A549 (cell line): ENCODE measurements at regions not wholly inside any gene's neighbourhood (a gene's known extent, or its start where the extent isn't known, plus 50 kb on each side); places are given as distances from the start of the nearest gene placed in this dataset.

Source experiments
- ATAC-seq, 2 experiments: fragments of 200-7000 bp in 1 of 2; fragments of >200 bp in 1 of 2; cut with Nextera tagmentation in 1 of 2; cut with Tn5 transposase in 1 of 2; 3 replicates each; pipeline versions ENCODE4 v1.8.0 to v1.9.1; 2018 to 2020; ENCODE audit warnings: mild to moderate bottlenecking in 1 of 2, moderate library complexity in 1 of 2
- CTCF ChIA-PET: fragments of 300-600 bp; sonication (Branson Sonifier 250); formaldehyde crosslinking; extraction: SDS; loops from one replicate; lab custom pipeline; 2021; ENCODE audit warnings: antibody characterized with exemption, inconsistent platforms; lab: Yijun Ruan, JAX
- POLR2A ChIA-PET: fragments of 350-600 bp; formaldehyde crosslinking; extraction: SDS; loops from one replicate; lab custom pipeline; 2021; ENCODE audit warnings: antibody characterized with exemption, inconsistent platforms; lab: Yijun Ruan, JAX
- DNase-seq, 2 experiments: peaks; one replicate each; pipeline versions ENCODE4 v3.0.0 to v3.0.0-alpha.2; 2011 to 2016; ENCODE audit warnings: low read depth in 1 of 2, low spot score in 1 of 2
- FAIRE-seq: peaks from 2 replicates; lab custom pipeline; 2011; peaks lifted over from hg19 to GRCh38; lab: Jason Lieb, UNC
- H3K27ac ChIP-seq, 2 experiments: fragments of >200 bp; sonication (Bioruptor Twin); formaldehyde crosslinking; 3 replicates each; pipeline ENCODE4 v1.5.1; 2016 to 2017
- H3K4me1 ChIP-seq: fragments of >200 bp; sonication (Bioruptor Twin); formaldehyde crosslinking; 3 replicates; pipeline ENCODE4 v1.6.1; 2016
- H3K4me2 ChIP-seq: fragments of >200 bp; sonication (Bioruptor Twin); formaldehyde crosslinking; 3 replicates; pipeline ENCODE4 v1.6.1; 2016
- H3K4me3 ChIP-seq: fragments of >200 bp; sonication (Bioruptor Twin); formaldehyde crosslinking; 3 replicates; pipeline ENCODE4 v1.5.1; 2016
- H3K9me3 ChIP-seq: fragments of >200 bp; sonication (Bioruptor Twin); formaldehyde crosslinking; 3 replicates; pipeline ENCODE4 v1.6.1; 2016
- BCL3 ChIP-seq: fragments of >200 bp; sonication (Bioruptor Twin); formaldehyde crosslinking; IDR thresholded peaks from 3 replicates; pipeline ENCODE4 v1.6.1; 2016
- CBX8 ChIP-seq: fragments of 200-600 bp; sonication (generic); IDR thresholded peaks from 2 replicates; pipeline ENCODE4 v1.6.1; 2016
- CEBPB ChIP-seq, 2 experiments: fragments of >200 bp in 1 of 2; sonication (Bioruptor Twin) in 1 of 2; formaldehyde crosslinking in 1 of 2; IDR thresholded peaks; 2 replicates each; pipeline ENCODE4 v1.6.1; 2012 to 2016
- EHF ChIP-seq: fragments of 250-450 bp; sonication (Bioruptor Pico); IDR thresholded peaks from 2 replicates; pipeline ENCODE4 v1.5.0; 2020; ENCODE audit warnings: mild to moderate bottlenecking
- FOXS1 ChIP-seq: fragments of 250-450 bp; sonication (Bioruptor Pico); IDR thresholded peaks from 2 replicates; pipeline ENCODE4 v1.5.0; 2020; ENCODE audit warnings: mild to moderate bottlenecking, moderate library complexity
- GATA3 ChIP-seq: IDR thresholded peaks from 2 replicates; pipeline ENCODE4 v1.6.1; 2012; ENCODE audit warnings: borderline replicate concordance
- HMGXB4 ChIP-seq: fragments of 250-450 bp; sonication (Bioruptor Pico); IDR thresholded peaks from 2 replicates; pipeline ENCODE4 v1.5.0; 2021; ENCODE audit warnings: mild to moderate bottlenecking, moderate library complexity, borderline replicate concordance
- JUNB ChIP-seq: fragments of >200 bp; sonication (Bioruptor Twin); formaldehyde crosslinking; IDR thresholded peaks from 2 replicates; pipeline ENCODE4 v1.6.1; 2016
- KDM5A ChIP-seq: fragments of 200-600 bp; sonication (generic); IDR thresholded peaks from 2 replicates; pipeline ENCODE4 v1.6.1; 2016; ENCODE audit warnings: antibody characterized with exemption, mild to moderate bottlenecking
- MAFK ChIP-seq: fragments of 450-650 bp; IDR thresholded peaks from 2 replicates; pipeline ENCODE4 v1.6.1; 2014; ENCODE audit not compliant: partially characterized antibody
- MAX ChIP-seq: IDR thresholded peaks from 2 replicates; pipeline ENCODE4 v1.6.1; 2012
- MAZ ChIP-seq: fragments of 150-350 bp; IDR thresholded peaks from 2 replicates; pipeline ENCODE4 v1.6.1; 2014; ENCODE audit warnings: antibody characterized with exemption, low read depth, low read length, borderline replicate concordance
- MYC ChIP-seq: IDR thresholded peaks from 2 replicates; pipeline ENCODE4 v1.6.1; 2012; ENCODE audit warnings: mild to moderate bottlenecking, inconsistent platforms, low read length, improper control_type of control experiment, borderline replicate concordance
- NFE2L2 ChIP-seq: fragments of 150-350 bp; conservative IDR thresholded peaks from 2 replicates; pipeline ENCODE4 v1.6.1; 2014; ENCODE audit warnings: low read length
- NR3C1 ChIP-seq: fragments of >200 bp; sonication (Bioruptor Twin); formaldehyde crosslinking; IDR thresholded peaks from 3 replicates; pipeline ENCODE4 v1.6.1; 2017
- PBX3 ChIP-seq: IDR thresholded peaks from 2 replicates; pipeline ENCODE4 v1.6.1; 2012
- RARB ChIP-seq: fragments of 250-450 bp; sonication (Bioruptor Pico); IDR thresholded peaks from 2 replicates; pipeline ENCODE4 v1.8.0; 2021; ENCODE audit warnings: mild to moderate bottlenecking, moderate library complexity
- RCOR1 ChIP-seq: fragments of 150-350 bp; IDR thresholded peaks from 2 replicates; pipeline ENCODE4 v1.6.1; 2014; ENCODE audit warnings: antibody characterized with exemption, low read length, low read depth
- REST ChIP-seq: fragments of 200-600 bp; sonication (generic); IDR thresholded peaks from 2 replicates; pipeline ENCODE4 v1.6.1; 2016; ENCODE audit warnings: antibody characterized with exemption, mild to moderate bottlenecking, moderate library complexity
- RNF2 ChIP-seq: fragments of 200-600 bp; sonication (generic); IDR thresholded peaks from 2 replicates; pipeline ENCODE4 v1.6.1; 2016; ENCODE audit warnings: low read depth, mild to moderate bottlenecking, antibody characterized with exemption, moderate library complexity, borderline replicate concordance
- SREBF2 ChIP-seq: fragments of 450-650 bp; IDR thresholded peaks from 2 replicates; pipeline ENCODE4 v1.6.1; 2014; ENCODE audit warnings: mild to moderate bottlenecking, moderate library complexity
- TP53 ChIP-seq: fragments of 250-450 bp; sonication (Bioruptor Pico); IDR thresholded peaks from 2 replicates; pipeline ENCODE4 v1.5.0; 2021; ENCODE audit warnings: mild to moderate bottlenecking, moderate library complexity
- ZC3H11A ChIP-seq: fragments of 450-650 bp; IDR thresholded peaks from 2 replicates; pipeline ENCODE4 v1.6.1; 2014; ENCODE audit warnings: antibody characterized with exemption, mild to moderate bottlenecking
- ZFP36 ChIP-seq: fragments of 450-650 bp; IDR thresholded peaks from 2 replicates; pipeline ENCODE4 v1.6.1; 2014; ENCODE audit warnings: borderline replicate concordance; ENCODE audit not compliant: partially characterized antibody
- ZNF302 ChIP-seq: fragments of 250-450 bp; sonication (Bioruptor Pico); IDR thresholded peaks from 2 replicates; pipeline ENCODE4 v1.9.0; 2021; ENCODE audit warnings: inconsistent platforms, mild to moderate bottlenecking, moderate library complexity
- WGBS: methylation state at CpG from one replicate; pipeline ENCODE4 v1.1.6; 2017; ENCODE audit errors: missing lambda C conversion rate; 5-methylcytosine and 5-hydroxymethylcytosine counted together

GRCh38 chr1:22284236-22284635 lies 141.3 kb upstream of the WNT4 start:
- WGBS, result 0% methylated on average over 1 of the region's 1 CpG
- no peak for DNase-seq
- H3K4me1 ChIP-seq, result no peaks in the 10 kb centered on the region
- no peak for FAIRE-seq
- CTCF ChIA-PET, result no interaction called here
- ATAC-seq, result no peak
- no peak overlapping the region for H3K4me2 ChIP-seq
- H3K9me3 ChIP-seq, result no peaks in the 10 kb centered on the region
- H3K27ac ChIP-seq, result no peak overlapping the region
- TF ChIP-seq ZFP36 (no peak), ZC3H11A (no peak), RNF2 (no peak), SREBF2 (no peak)
- no peak overlapping the region for H3K4me3 ChIP-seq
- POLR2A ChIA-PET, result no interaction called here

GRCh38 chr1:22284906-22285548 lies 142.1 kb upstream of the WNT4 start:
- ChIA-PET POLR2A (no interaction called here), CTCF (no interaction called here)
- Histone ChIP-seq H3K4me1 (no peaks in the 10 kb centered on the region), H3K9me3 (no peaks in the 10 kb centered on the region), H3K4me2 (no peak overlapping the region), H3K4me3 (no peak overlapping the region), H3K27ac (no peak overlapping the region)
- no peak for ATAC-seq
- no peak for DNase-seq
- FAIRE-seq, result no peak
- TF ChIP-seq MAFK, result no peak
- TF ChIP-seq MAX, result no peak
- TF ChIP-seq TP53, result no peak
- no peak for TF ChIP-seq CBX8
- TF ChIP-seq ZNF302 (CRISPR knock-in tag), result no peak
- TF ChIP-seq CEBPB (IDR thresholded peaks at IDR 0.05), result no peak
- no peak for TF ChIP-seq KDM5A
- TF ChIP-seq RARB, result no peak
- no peak for TF ChIP-seq EHF (CRISPR knock-in tag)
- no peak for TF ChIP-seq SREBF2
- no peak for TF ChIP-seq RNF2
- no peak for TF ChIP-seq HMGXB4 (CRISPR knock-in tag)
- 83% methylated on average over 15 of the region's 15 CpGs for WGBS

- no peak for ATAC-seq
- FAIRE-seq, result no peak
- POLR2A ChIA-PET, result no interaction called here
- CTCF ChIA-PET, result interaction anchor here (0.9 to 1.6 kb wide), 3 partner anchors 9 to 131 kb away, joined by 3 read pairs; no protein-coding TSS in a partner anchor
- Histone ChIP-seq H3K4me1 (no peaks in the 10 kb centered on the region), H3K27ac (no peak overlapping the region), H3K9me3 (no peaks in the 10 kb centered on the region), H3K4me3 (no peak overlapping the region), H3K4me2 (no peak overlapping the region)
- no peak for DNase-seq
- 90% methylated on average over 24 of the region's 37 CpGs for WGBS
- TF ChIP-seq ZFP36, result no peak
- TF ChIP-seq NFE2L2, result no peak
- TF ChIP-seq PBX3, result no peak
- TF ChIP-seq RCOR1, result no peak
- no peak for TF ChIP-seq REST
- no peak for TF ChIP-seq BCL3
- no peak for TF ChIP-seq MYC
- TF ChIP-seq GATA3, result no peak
- TF ChIP-seq ZC3H11A, result no peak
- no peak for TF ChIP-seq MAX
- no peak for TF ChIP-seq FOXS1 (CRISPR knock-in tag)
- no peak for TF ChIP-seq CEBPB (IDR thresholded peaks at IDR 0.05)
- no peak for TF ChIP-seq MAZ
- no peak for TF ChIP-seq JUNB
- no peak for TF ChIP-seq NR3C1
These were observed 142.9 kb upstream of the WNT4 start for GRCh38 chr1:22285549-22286396.
